IMR-90 (cell line): ENCODE measurements at regions not wholly inside any gene's neighbourhood (a gene's known extent, or its start where the extent isn't known, plus 50 kb on each side); places are given as distances from the start of the nearest gene placed in this dataset.

Experiments used
- ATAC-seq: fragments of 200-7000 bp; cut with Tn5 transposase; 2 replicates; pipeline ENCODE4 v1.9.1; 2020; ENCODE audit warnings: low read depth, mild to moderate bottlenecking, moderate library complexity
- BruUV-seq: library from RNA; stranded (reverse); fragments of 400-500 nt; replicated peaks from 2 replicates; lab custom pipeline; 2021; lab: Mats Ljungman, UMichigan
- CTCF ChIA-PET: fragments of 300-600 bp; formaldehyde crosslinking; extraction: SDS; loops from one replicate; lab custom pipeline; 2021; ENCODE audit warnings: antibody characterized with exemption; lab: Yijun Ruan, JAX
- POLR2A ChIA-PET: fragments of 300-600 bp; sonication (Branson Sonifier 250); formaldehyde crosslinking; loops from one replicate; lab custom pipeline; 2022; ENCODE audit warnings: antibody characterized with exemption; ENCODE audit not compliant: unreplicated experiment; lab: Charles Lee
- DNase-seq: peaks from one replicate; pipeline ENCODE4 v3.0.0; 2013
- H2AFZ ChIP-seq: replicated peaks from 2 replicates; pipeline ENCODE3; 2013; ENCODE audit warnings: low read length, mild to moderate bottlenecking; ENCODE audit not compliant: poor library complexity
- H2AK5ac ChIP-seq: 2 replicates; pipeline ENCODE4 v1.6.1; 2013; ENCODE audit warnings: low read depth, low read length, inconsistent platforms
- H2AK9ac ChIP-seq: replicated peaks from 2 replicates; pipeline ENCODE3; 2013; ENCODE audit warnings: mild to moderate bottlenecking, low read depth, low read length, moderate library complexity; ENCODE audit not compliant: poor library complexity
- H2BK120ac ChIP-seq: 2 replicates; pipeline ENCODE4 v1.6.1; 2013; ENCODE audit warnings: low read depth, low read length, inconsistent platforms
- H2BK15ac ChIP-seq: 3 replicates; pipeline ENCODE4 v1.6.1; 2013; ENCODE audit warnings: low read depth, low read length, inconsistent platforms
- H2BK20ac ChIP-seq: 2 replicates; pipeline ENCODE4 v1.6.1; 2013; ENCODE audit warnings: low read depth, mild to moderate bottlenecking, inconsistent platforms, low read length, moderate library complexity
- H2BK5ac ChIP-seq: 2 replicates; pipeline ENCODE4 v1.6.1; 2013; ENCODE audit warnings: mild to moderate bottlenecking, low read depth, low read length, inconsistent platforms; ENCODE audit not compliant: poor library complexity, severe bottlenecking
- H3K14ac ChIP-seq: replicated peaks from 2 replicates; pipeline ENCODE4 v1.6.1; 2013; ENCODE audit warnings: low read depth, low read length, inconsistent platforms
- H3K18ac ChIP-seq: 2 replicates; pipeline ENCODE4 v1.6.1; 2013; ENCODE audit warnings: low read depth, low read length, control low read depth
- H3K23ac ChIP-seq: 2 replicates; pipeline ENCODE4 v1.6.1; 2013; ENCODE audit warnings: low read depth, low read length, inconsistent platforms
- H3K27ac ChIP-seq: 2 replicates; pipeline ENCODE4 v1.5.1; 2013; ENCODE audit warnings: mild to moderate bottlenecking, control low read depth, low read length; ENCODE audit not compliant: insufficient read depth
- H3K27me3 ChIP-seq: 2 replicates; pipeline ENCODE4 v1.6.1; 2013; ENCODE audit warnings: low read length; ENCODE audit not compliant: control insufficient read depth, insufficient read depth
- H3K36me3 ChIP-seq: 2 replicates; pipeline ENCODE4 v1.6.1; 2013; ENCODE audit warnings: low read length, mixed read lengths; ENCODE audit not compliant: control insufficient read depth, insufficient read depth
- H3K4ac ChIP-seq: 2 replicates; pipeline ENCODE4 v1.6.1; 2013; ENCODE audit warnings: low read depth, low read length, inconsistent platforms
- H3K4me1 ChIP-seq: 2 replicates; pipeline ENCODE4 v1.6.1; 2013; ENCODE audit warnings: low read length, mixed read lengths; ENCODE audit not compliant: control insufficient read depth, insufficient read depth
- H3K4me2 ChIP-seq: 2 replicates; pipeline ENCODE4 v1.6.1; 2013; ENCODE audit warnings: low read depth, mild to moderate bottlenecking, control low read depth, low read length, moderate library complexity
- H3K4me3 ChIP-seq: 2 replicates; pipeline ENCODE4 v1.5.1; 2013; ENCODE audit warnings: low read depth, mild to moderate bottlenecking, control low read depth, low read length, moderate library complexity; ENCODE audit not compliant: insufficient read depth
- H3K56ac ChIP-seq: 2 replicates; pipeline ENCODE4 v1.6.1; 2013; ENCODE audit warnings: low read length, inconsistent platforms; ENCODE audit not compliant: insufficient read depth; ENCODE audit errors: extremely low read depth
- H3K79me1 ChIP-seq, 2 experiments: 2 replicates each; pipeline ENCODE4 v1.6.1; 2013; ENCODE audit warnings: low read length in 2 of 2, inconsistent platforms in 1 of 2, low read depth in 1 of 2
- H3K9ac ChIP-seq: 2 replicates; pipeline ENCODE4 v1.6.1; 2013; ENCODE audit warnings: low read depth, low read length, control low read depth
- H3K9me1 ChIP-seq: 2 replicates; pipeline ENCODE4 v1.6.1; 2013; ENCODE audit warnings: low read length, inconsistent platforms; ENCODE audit not compliant: insufficient read depth
- H3K9me3 ChIP-seq: 2 replicates; pipeline ENCODE4 v1.6.1; 2013; ENCODE audit warnings: low read length; ENCODE audit not compliant: control insufficient read depth, insufficient read depth
- H4K20me1 ChIP-seq: 2 replicates; pipeline ENCODE4 v1.6.1; 2013; ENCODE audit warnings: low read length, inconsistent platforms; ENCODE audit not compliant: insufficient read depth
- H4K5ac ChIP-seq: 2 replicates; pipeline ENCODE4 v1.6.1; 2013; ENCODE audit warnings: mild to moderate bottlenecking, low read depth, low read length, control low read depth
- H4K8ac ChIP-seq, 2 experiments: 2 replicates each; pipeline ENCODE4 v1.6.1; 2013; ENCODE audit warnings: low read depth in 2 of 2, low read length in 2 of 2, control low read depth in 1 of 2, inconsistent platforms in 1 of 2
- H4K91ac ChIP-seq: 2 replicates; pipeline ENCODE4 v1.6.1; 2013; ENCODE audit warnings: low read depth, low read length, inconsistent platforms; ENCODE audit not compliant: insufficient read depth
- BHLHE40 ChIP-seq: fragments of 150-350 bp; IDR thresholded peaks from 2 replicates; pipeline ENCODE4 v1.6.1; 2016; ENCODE audit warnings: mild to moderate bottlenecking, low read depth, low read length
- CHD1 ChIP-seq: IDR thresholded peaks from 2 replicates; pipeline ENCODE4 v1.6.1; 2012; ENCODE audit warnings: low read depth, low read length, improper control_type of control experiment
- MAZ ChIP-seq: IDR thresholded peaks from 2 replicates; pipeline ENCODE4 v1.6.1; 2012; ENCODE audit warnings: low read depth, mild to moderate bottlenecking, low read length, improper control_type of control experiment, moderate library complexity, borderline replicate concordance
- MXI1 ChIP-seq: IDR thresholded peaks from 2 replicates; pipeline ENCODE4 v1.6.1; 2012; ENCODE audit warnings: low read depth, mild to moderate bottlenecking, low read length, moderate library complexity, borderline replicate concordance
- NFE2L2 ChIP-seq: fragments of 150-350 bp; IDR thresholded peaks from 2 replicates; pipeline ENCODE4 v1.6.1; 2016; ENCODE audit warnings: low read depth, mild to moderate bottlenecking, low read length
- POLR2A ChIP-seq: IDR thresholded peaks from 2 replicates; pipeline ENCODE4 v1.6.1; 2012; ENCODE audit warnings: mild to moderate bottlenecking, low read depth, low read length
- RAD21 ChIP-seq: IDR thresholded peaks from 2 replicates; pipeline ENCODE4 v1.6.1; 2012; ENCODE audit warnings: low read length, improper control_type of control experiment
- RCOR1 ChIP-seq: IDR thresholded peaks from 2 replicates; pipeline ENCODE4 v1.6.1; 2012; ENCODE audit warnings: mild to moderate bottlenecking, low read length, improper control_type of control experiment; ENCODE audit not compliant: insufficient replicate concordance
- RFX5 ChIP-seq: IDR thresholded peaks from 2 replicates; pipeline ENCODE4 v1.8.0; 2012; ENCODE audit warnings: low read depth, mild to moderate bottlenecking, low read length, moderate library complexity
- SMC3 ChIP-seq: fragments of 150-350 bp; IDR thresholded peaks from 2 replicates; pipeline ENCODE4 v1.6.1; 2016; ENCODE audit warnings: low read depth, mild to moderate bottlenecking, antibody characterized with exemption, low read length, moderate library complexity
- WGBS, 2 experiments: methylation state at CpG; one replicate each; pipeline versions ENCODE4 v1.1.5 to v1.1.7; 2013; ENCODE audit warnings: missing lambda C conversion rate in 2 of 2; ENCODE audit not compliant: insufficient read length in 1 of 2; ENCODE audit errors: extremely low coverage in 2 of 2; 5-methylcytosine and 5-hydroxymethylcytosine counted together
- dilution Hi-C: fragments of 300-500 bp; cut with HindIII; formaldehyde crosslinking; loops from one replicate; pipeline ENCODE4 v1.14.3; 2018; ENCODE audit warnings: low sequenced_read_pairs; ENCODE audit not compliant: unreplicated experiment
- in situ Hi-C: fragments of 300-500 bp; cut with MboI; formaldehyde crosslinking; loops from 3 replicates; pipeline ENCODE4 v1.14.3; 2019; ENCODE audit warnings: low sequenced_read_pairs, inconsistent platforms, mixed read lengths
- intact Hi-C: fragments of 100-400 bp; cut with micrococcal nuclease; formaldehyde crosslinking; loops from 2 replicates; pipeline ENCODE4 v1.10.0; 2022
- TF ChIP-seq, protein P1 (sequence below): fragments of 150-350 bp; IDR thresholded peaks from 2 replicates; pipeline ENCODE4 v1.6.1; 2017; ENCODE audit warnings: mild to moderate bottlenecking, antibody characterized with exemption, low read length, low read depth
- TF ChIP-seq, protein P2 (sequence below): fragments of 150-350 bp; IDR thresholded peaks from 2 replicates; pipeline ENCODE4 v1.6.1; 2016; ENCODE audit warnings: low read depth, mild to moderate bottlenecking, low read length, moderate library complexity, borderline replicate concordance
- TF ChIP-seq, protein P3 (sequence below): conservative IDR thresholded peaks from 2 replicates; pipeline ENCODE4 v1.5.1; 2012; ENCODE audit warnings: mild to moderate bottlenecking, low read depth, low read length, improper control_type of control experiment

DNA sequence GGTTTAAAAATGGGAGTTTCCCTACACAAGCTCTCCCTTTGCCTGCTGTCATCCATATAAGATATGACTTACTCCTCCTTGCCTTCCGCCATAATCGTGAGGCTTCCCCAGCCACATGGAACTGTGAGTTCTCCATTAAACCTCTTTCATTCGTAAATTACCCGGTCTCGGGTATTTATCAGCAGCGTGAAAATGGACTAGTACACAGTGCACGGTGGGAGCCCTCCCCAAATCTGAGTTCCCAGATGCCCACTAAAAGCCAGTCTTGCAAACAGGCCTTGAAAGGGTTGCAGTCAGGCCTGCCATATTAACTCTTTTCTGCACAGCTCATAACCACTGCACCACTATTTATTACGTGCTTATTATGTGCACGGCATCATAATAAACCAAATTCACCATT lies 400.9 kb downstream of the PRDM2 start:
- Histone ChIP-seq H2BK120ac (no peak overlapping the region), H2BK20ac (no peak overlapping the region), H3K14ac (no peak overlapping the region), H2AK5ac (no peak overlapping the region), H3K18ac (no peak overlapping the region), H3K36me3 (no peaks in the 10 kb centered on the region), H3K4me1 (no peaks in the 10 kb centered on the region), H2AFZ (no peak overlapping the region), H2BK5ac (no peak overlapping the region), H3K27ac (no peak overlapping the region), H4K8ac (no peak overlapping the region), H4K20me1 (no peaks in the 10 kb centered on the region), H3K4me2 (no peak overlapping the region), H3K4me3 (no peak overlapping the region), H3K9me1 (no peaks in the 10 kb centered on the region), H3K9ac (no peak overlapping the region), H4K91ac (no peak overlapping the region), H2AK9ac (no peak overlapping the region), H3K9me3 (peaks cover 9% of the 10 kb centered on the region; the same call in 1 of the 2 replicates), H3K56ac (no peak overlapping the region), H3K27me3 (no peaks in the 10 kb centered on the region), H4K5ac (no peak overlapping the region), H3K4ac (no peak overlapping the region), H2BK15ac (no peak overlapping the region), H3K23ac (no peak overlapping the region), H3K79me1 (no peaks in the 10 kb centered on the region)
- ATAC-seq (no peak), DNase-seq (no peak)
- POLR2A ChIA-PET: no interaction called here
- intact Hi-C loops: no loop called here
- no peak for TF ChIP-seq CHD1
- TF ChIP-seq, protein P1, sequence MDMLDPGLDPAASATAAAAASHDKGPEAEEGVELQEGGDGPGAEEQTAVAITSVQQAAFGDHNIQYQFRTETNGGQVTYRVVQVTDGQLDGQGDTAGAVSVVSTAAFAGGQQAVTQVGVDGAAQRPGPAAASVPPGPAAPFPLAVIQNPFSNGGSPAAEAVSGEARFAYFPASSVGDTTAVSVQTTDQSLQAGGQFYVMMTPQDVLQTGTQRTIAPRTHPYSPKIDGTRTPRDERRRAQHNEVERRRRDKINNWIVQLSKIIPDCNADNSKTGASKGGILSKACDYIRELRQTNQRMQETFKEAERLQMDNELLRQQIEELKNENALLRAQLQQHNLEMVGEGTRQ: no peak
- TF ChIP-seq RCOR1: no peak
- no peak for TF ChIP-seq BHLHE40
- no peak for TF ChIP-seq POLR2A
- TF ChIP-seq, protein P2, sequence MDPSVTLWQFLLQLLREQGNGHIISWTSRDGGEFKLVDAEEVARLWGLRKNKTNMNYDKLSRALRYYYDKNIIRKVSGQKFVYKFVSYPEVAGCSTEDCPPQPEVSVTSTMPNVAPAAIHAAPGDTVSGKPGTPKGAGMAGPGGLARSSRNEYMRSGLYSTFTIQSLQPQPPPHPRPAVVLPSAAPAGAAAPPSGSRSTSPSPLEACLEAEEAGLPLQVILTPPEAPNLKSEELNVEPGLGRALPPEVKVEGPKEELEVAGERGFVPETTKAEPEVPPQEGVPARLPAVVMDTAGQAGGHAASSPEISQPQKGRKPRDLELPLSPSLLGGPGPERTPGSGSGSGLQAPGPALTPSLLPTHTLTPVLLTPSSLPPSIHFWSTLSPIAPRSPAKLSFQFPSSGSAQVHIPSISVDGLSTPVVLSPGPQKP: no peak
- TF ChIP-seq SMC3: no peak
- TF ChIP-seq MXI1: no peak
- TF ChIP-seq RAD21: no peak
- no peak for TF ChIP-seq MAZ
- TF ChIP-seq, protein P3, sequence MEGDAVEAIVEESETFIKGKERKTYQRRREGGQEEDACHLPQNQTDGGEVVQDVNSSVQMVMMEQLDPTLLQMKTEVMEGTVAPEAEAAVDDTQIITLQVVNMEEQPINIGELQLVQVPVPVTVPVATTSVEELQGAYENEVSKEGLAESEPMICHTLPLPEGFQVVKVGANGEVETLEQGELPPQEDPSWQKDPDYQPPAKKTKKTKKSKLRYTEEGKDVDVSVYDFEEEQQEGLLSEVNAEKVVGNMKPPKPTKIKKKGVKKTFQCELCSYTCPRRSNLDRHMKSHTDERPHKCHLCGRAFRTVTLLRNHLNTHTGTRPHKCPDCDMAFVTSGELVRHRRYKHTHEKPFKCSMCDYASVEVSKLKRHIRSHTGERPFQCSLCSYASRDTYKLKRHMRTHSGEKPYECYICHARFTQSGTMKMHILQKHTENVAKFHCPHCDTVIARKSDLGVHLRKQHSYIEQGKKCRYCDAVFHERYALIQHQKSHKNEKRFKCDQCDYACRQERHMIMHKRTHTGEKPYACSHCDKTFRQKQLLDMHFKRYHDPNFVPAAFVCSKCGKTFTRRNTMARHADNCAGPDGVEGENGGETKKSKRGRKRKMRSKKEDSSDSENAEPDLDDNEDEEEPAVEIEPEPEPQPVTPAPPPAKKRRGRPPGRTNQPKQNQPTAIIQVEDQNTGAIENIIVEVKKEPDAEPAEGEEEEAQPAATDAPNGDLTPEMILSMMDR: no peak
- TF ChIP-seq RFX5: no peak
- TF ChIP-seq NFE2L2: no peak
- in situ Hi-C loops: no loop called here
- dilution Hi-C loops: no loop called here
- BruUV-seq: no TSS peak
- CTCF ChIA-PET: no interaction called here
- 47% methylated on average over 7 of the region's 9 CpGs; no CpG with 5 or more reads in 1 of the 2 experiments for WGBS, 2 experiments
